CD14-positive monocyte (primary cell): ENCODE measurements at regions not wholly inside any gene's neighbourhood (a gene's known extent, or its start where the extent isn't known, plus 50 kb on each side); places are given as distances from the start of the nearest gene placed in this dataset.

Experiments
- DNase-seq, 3 donors: peaks; one replicate each; pipeline ENCODE4 v3.0.0-alpha.2; 2011 to 2022
- H2AFZ ChIP-seq: 2 replicates; pipeline ENCODE4 v1.6.0; 2012; ENCODE audit warnings: mild to moderate bottlenecking, low read depth, low read length, inconsistent platforms; ENCODE audit not compliant: insufficient read depth, poor library complexity, severe bottlenecking
- H3K27ac ChIP-seq, 2 donors: 1 replicate in 1 of 2; 2 replicates in 1 of 2; pipeline ENCODE4 v1.5.1; 2012 to 2013; ENCODE audit warnings: low read length in 2 of 2, control low read depth in 1 of 2, inconsistent platforms in 1 of 2, low read depth in 1 of 2, mild to moderate bottlenecking in 1 of 2
- H3K27me3 ChIP-seq, 2 donors: one replicate each; pipeline versions ENCODE4 v1.6.0 to v1.6.1; 2011 to 2013; ENCODE audit warnings: low read length in 2 of 2; ENCODE audit not compliant: control insufficient read depth in 2 of 2, insufficient read depth in 2 of 2
- H3K36me3 ChIP-seq, 2 donors: replicated peaks in 1 of 2; 1 replicate in 1 of 2; 2 replicates in 1 of 2; pipeline versions ENCODE4 v1.5.1 to v1.6.1; 2012 to 2013; ENCODE audit warnings: low read length in 2 of 2, control low read depth in 1 of 2, inconsistent platforms in 1 of 2, mild to moderate bottlenecking in 1 of 2; ENCODE audit not compliant: insufficient read depth in 2 of 2, control insufficient read depth in 1 of 2
- H3K4me1 ChIP-seq, 2 donors: 1 replicate in 1 of 2; 2 replicates in 1 of 2; pipeline versions ENCODE4 v1.5.1 to v1.6.1; 2012 to 2013; ENCODE audit warnings: low read length in 2 of 2, control low read depth in 1 of 2, inconsistent platforms in 1 of 2, mild to moderate bottlenecking in 1 of 2, moderate library complexity in 1 of 2; ENCODE audit not compliant: insufficient read depth in 2 of 2, control insufficient read depth in 1 of 2
- H3K4me2 ChIP-seq: replicated peaks from 2 replicates; pipeline ENCODE3; 2012; ENCODE audit warnings: low read length, moderate library complexity, mild to moderate bottlenecking; ENCODE audit not compliant: poor library complexity, severe bottlenecking; ENCODE audit errors: extremely low read depth
- H3K4me3 ChIP-seq, 3 experiments: fragments of 200-600 bp in 1 of 3; sonication (generic) in 1 of 3; replicated peaks in 1 of 3; 1 replicate in 2 of 3; 2 replicates in 1 of 3; pipeline ENCODE4 v1.5.1; 2011 to 2013; ENCODE audit warnings: low read length in 3 of 3, mild to moderate bottlenecking in 3 of 3, control low read depth in 2 of 3, low read depth in 2 of 3, inconsistent platforms in 1 of 3, moderate library complexity in 1 of 3
- H3K79me2 ChIP-seq: 2 replicates; pipeline ENCODE4 v1.6.0; 2012; ENCODE audit warnings: mild to moderate bottlenecking, control low read depth, inconsistent platforms, low read length, moderate library complexity; ENCODE audit not compliant: insufficient read depth
- H3K9ac ChIP-seq: 2 replicates; pipeline ENCODE4 v1.6.0; 2017; ENCODE audit warnings: low read length, mild to moderate bottlenecking; ENCODE audit not compliant: insufficient read depth, poor library complexity, severe bottlenecking
- H3K9me3 ChIP-seq, 2 donors: replicated peaks in 1 of 2; 1 replicate in 1 of 2; 2 replicates in 1 of 2; pipeline versions ENCODE4 v1.5.1 to v1.6.1; 2012 to 2013; ENCODE audit warnings: low read length in 2 of 2, control low read depth in 1 of 2; ENCODE audit not compliant: control insufficient read depth in 1 of 2, insufficient read depth in 1 of 2
- H4K20me1 ChIP-seq: 2 replicates; pipeline ENCODE4 v1.6.0; 2012; ENCODE audit warnings: mild to moderate bottlenecking, low read length, control low read depth, moderate library complexity; ENCODE audit not compliant: insufficient read depth
- H3K27ac Mint-ChIP-seq, 7 donors: one replicate each; pipeline ENCODE4 v1.8.0; 2020; ENCODE audit warnings: mild to moderate bottlenecking in 7 of 7, mixed read lengths in 7 of 7, moderate library complexity in 6 of 7, inconsistent platforms in 2 of 7
- H3K27me3 Mint-ChIP-seq, 3 donors: one replicate each; pipeline ENCODE4 v1.8.0; 2021 to 2022; ENCODE audit warnings: low read depth in 3 of 3, mild to moderate bottlenecking in 3 of 3, mixed read lengths in 3 of 3, moderate library complexity in 3 of 3, inconsistent platforms in 1 of 3
- H3K36me3 Mint-ChIP-seq, 2 donors: one replicate each; pipeline ENCODE4 v1.8.0; 2020; ENCODE audit warnings: mixed read lengths in 2 of 2, inconsistent platforms in 1 of 2, mild to moderate bottlenecking in 1 of 2
- H3K4me1 Mint-ChIP-seq: one replicate; pipeline ENCODE4 v1.8.0; 2020; ENCODE audit warnings: mild to moderate bottlenecking, mixed read lengths
- H3K4me3 Mint-ChIP-seq, 2 donors: one replicate each; pipeline ENCODE4 v1.8.0; 2020; ENCODE audit warnings: mild to moderate bottlenecking in 2 of 2, mixed read lengths in 2 of 2, moderate library complexity in 1 of 2
- H3K9me3 Mint-ChIP-seq, 7 donors: one replicate each; pipeline ENCODE4 v1.8.0; 2020 to 2022; ENCODE audit warnings: mixed read lengths in 7 of 7, mild to moderate bottlenecking in 6 of 7, moderate library complexity in 6 of 7, inconsistent platforms in 2 of 7
- CTCF ChIP-seq: fragments of 200-600 bp; IDR thresholded peaks from one replicate; pipeline ENCODE4 v1.8.0; 2022; ENCODE audit warnings: antibody characterized with exemption, mild to moderate bottlenecking
- WGBS: methylation state at CpG from one replicate; pipeline ENCODE4 v1.1.5; 2013; ENCODE audit warnings: missing lambda C conversion rate; ENCODE audit not compliant: insufficient coverage; 5-methylcytosine and 5-hydroxymethylcytosine counted together
- intact Hi-C, 2 donors: fragments of 100-400 bp; cut with micrococcal nuclease; formaldehyde crosslinking; loops; one replicate each; pipeline versions ENCODE4 v1.15.0 to v1.15.1; 2023

GRCh38 chr12:127896661-127897060 is 370.3 kb upstream of the TMEM132C start:
- WGBS = 82% methylated on average over 3 of the region's 4 CpGs
- intact Hi-C loops = no loop called here
- Histone ChIP-seq H2AFZ (no peak overlapping the region), H3K27ac (no peak overlapping the region), H4K20me1 (no peaks in the 10 kb centered on the region), H3K4me2 (no peak overlapping the region), H3K9me3 (no peaks in the 10 kb centered on the region), H3K27me3 (no peaks in the 10 kb centered on the region), H3K9ac (no peak overlapping the region), H3K4me1 (no peaks in the 10 kb centered on the region), H3K4me3 (no peak overlapping the region), H3K36me3 (no peaks in the 10 kb centered on the region), H3K79me2 (no peaks in the 10 kb centered on the region)
- TF ChIP-seq CTCF = no peak
- Mint-ChIP-seq H3K4me1 (no peaks in the 10 kb centered on the region), H3K9me3 (peaks cover 0 to 7% (median 2%) of the 10 kb centered on the region in 7 donors), H3K4me3 (no peak overlapping the region), H3K27me3 (peaks cover 0 to 3% (median 2%) of the 10 kb centered on the region in 3 donors), H3K36me3 (no peaks in the 10 kb centered on the region), H3K27ac (no peak overlapping the region)
- no peak for DNase-seq

- Mint-ChIP-seq H3K36me3 (no peaks in the 10 kb centered on the region), H3K4me1 (no peaks in the 10 kb centered on the region), H3K9me3 (peaks cover 0 to 7% (median 4%) of the 10 kb centered on the region in 7 donors), H3K4me3 (no peak overlapping the region), H3K27me3 (peaks cover 0 to 3% (median 2%) of the 10 kb centered on the region in 3 donors), H3K27ac (no peak overlapping the region)
- H3K4me3 ChIP-seq = no peak overlapping the region
- H3K9ac ChIP-seq = no peak overlapping the region
- no peaks in the 10 kb centered on the region for H3K9me3 ChIP-seq
- no peak for TF ChIP-seq CTCF
- H3K4me2 ChIP-seq = no peak overlapping the region
- H3K27me3 ChIP-seq = no peaks in the 10 kb centered on the region
- intact Hi-C loops = no loop called here
- no peak overlapping the region for H2AFZ ChIP-seq
- H3K36me3 ChIP-seq = no peaks in the 10 kb centered on the region
- H3K79me2 ChIP-seq = no peaks in the 10 kb centered on the region
- no peaks in the 10 kb centered on the region for H3K4me1 ChIP-seq
- DNase-seq = no peak
- H4K20me1 ChIP-seq = no peaks in the 10 kb centered on the region
- H3K27ac ChIP-seq = no peak overlapping the region
- WGBS = 92% methylated on average over 9 of the region's 14 CpGs
Observed at GRCh38 chr12:127898616-127899015, 368.4 kb upstream of the TMEM132C start.
